NK-92 (cell line): ENCODE measurements at regions not wholly inside any gene's neighbourhood (a gene's known extent, or its start where the extent isn't known, plus 50 kb on each side); places are given as distances from the start of the nearest gene placed in this dataset.

Experiments used
- DNase-seq: peaks from one replicate; lab custom pipeline; 2025; ENCODE audit not compliant: unreplicated experiment; lab: John Stamatoyannopoulos, UW

GRCh38 chr11:127061947-127062346 lies 61.4 kb upstream of the KIRREL3 start:
- DNase-seq = no peak

GRCh38 chr11:127059750-127060149 lies 59.2 kb upstream of the KIRREL3 start:
- DNase-seq = no peak

- no peak for DNase-seq
These were observed 58.7 kb upstream of the KIRREL3 start for GRCh38 chr11:127059286-127059685.

- no peak for DNase-seq
These were observed 58.0 kb upstream of the KIRREL3 start for GRCh38 chr11:127058524-127058923.

- DNase-seq = no peak
These were observed 56.6 kb upstream of the KIRREL3 start for GRCh38 chr11:127057126-127057525.

GRCh38 chr11:127056338-127056971 lies 55.9 kb upstream of the KIRREL3 start:
- DNase-seq = no peak

- no peak for DNase-seq
These were observed 54.7 kb upstream of the KIRREL3 start for GRCh38 chr11:127055236-127055635.

- DNase-seq = no peak
These were observed 53.6 kb upstream of the KIRREL3 start for GRCh38 chr11:127054153-127054552.

GRCh38 chr11:127052404-127052803 lies 51.8 kb upstream of the KIRREL3 start:
- DNase-seq = no peak
